Sigmoid colon (tissue), 3 donors: ENCODE measurements at regions not wholly inside any gene's neighbourhood (a gene's known extent, or its start where the extent isn't known, plus 50 kb on each side); places are given as distances from the start of the nearest gene placed in this dataset.

Experiments
- POLR2A ChIP-seq, 2 donors: fragments of 450-650 bp; IDR thresholded peaks; one replicate each; pipeline ENCODE4 v1.6.1; 2016; ENCODE audit warnings: antibody characterized with exemption in 2 of 2, mild to moderate bottlenecking in 2 of 2, moderate library complexity in 2 of 2
- TF ChIP-seq, protein P1 (sequence below), 4 experiments: fragments of 450-650 bp in 3 of 4; fragments of 200-600 bp in 1 of 4; IDR thresholded peaks; one replicate each; pipeline ENCODE4 v1.5.1; 2016 to 2019; ENCODE audit warnings: antibody characterized with exemption in 4 of 4, mild to moderate bottlenecking in 3 of 4, moderate library complexity in 2 of 4

- TF ChIP-seq POLR2A (IDR thresholded peaks at IDR 0.05): no peak
- TF ChIP-seq, protein P1, sequence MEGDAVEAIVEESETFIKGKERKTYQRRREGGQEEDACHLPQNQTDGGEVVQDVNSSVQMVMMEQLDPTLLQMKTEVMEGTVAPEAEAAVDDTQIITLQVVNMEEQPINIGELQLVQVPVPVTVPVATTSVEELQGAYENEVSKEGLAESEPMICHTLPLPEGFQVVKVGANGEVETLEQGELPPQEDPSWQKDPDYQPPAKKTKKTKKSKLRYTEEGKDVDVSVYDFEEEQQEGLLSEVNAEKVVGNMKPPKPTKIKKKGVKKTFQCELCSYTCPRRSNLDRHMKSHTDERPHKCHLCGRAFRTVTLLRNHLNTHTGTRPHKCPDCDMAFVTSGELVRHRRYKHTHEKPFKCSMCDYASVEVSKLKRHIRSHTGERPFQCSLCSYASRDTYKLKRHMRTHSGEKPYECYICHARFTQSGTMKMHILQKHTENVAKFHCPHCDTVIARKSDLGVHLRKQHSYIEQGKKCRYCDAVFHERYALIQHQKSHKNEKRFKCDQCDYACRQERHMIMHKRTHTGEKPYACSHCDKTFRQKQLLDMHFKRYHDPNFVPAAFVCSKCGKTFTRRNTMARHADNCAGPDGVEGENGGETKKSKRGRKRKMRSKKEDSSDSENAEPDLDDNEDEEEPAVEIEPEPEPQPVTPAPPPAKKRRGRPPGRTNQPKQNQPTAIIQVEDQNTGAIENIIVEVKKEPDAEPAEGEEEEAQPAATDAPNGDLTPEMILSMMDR (IDR thresholded peaks at IDR 0.05): no peak
Measured at GRCh38 chr2:74063486-74063885, 78.8 kb downstream of the TET3 start.
